GM06990 (cell line): ENCODE measurements at regions not wholly inside any gene's neighbourhood (a gene's known extent, or its start where the extent isn't known, plus 50 kb on each side); places are given as distances from the start of the nearest gene placed in this dataset.

Experiments used
- DNase-seq: peaks from one replicate; pipeline ENCODE4 v3.0.0-alpha.2; 2011; ENCODE audit not compliant: insufficient read length; ENCODE audit errors: extremely low read depth
- H3K27me3 ChIP-seq: replicated peaks from 2 replicates; pipeline ENCODE4 v1.6.0; 2011; ENCODE audit warnings: low read length; ENCODE audit not compliant: control insufficient read depth, insufficient read depth
- H3K36me3 ChIP-seq: 2 replicates; pipeline ENCODE4 v1.5.1; 2011; ENCODE audit warnings: low read length; ENCODE audit not compliant: control insufficient read depth, insufficient read depth
- H3K4me3 ChIP-seq: replicated peaks from 2 replicates; pipeline ENCODE4 v1.5.1; 2011; ENCODE audit warnings: low read depth, mild to moderate bottlenecking, control low read depth, low read length
- CTCF ChIP-seq: IDR thresholded peaks from 2 replicates; pipeline ENCODE4 v1.5.1; 2011; ENCODE audit warnings: low read length, control low read depth, mild to moderate bottlenecking, inconsistent platforms; ENCODE audit not compliant: insufficient read depth, poor library complexity, severe bottlenecking

GRCh38 chr6:14933183-14933544, 312.7 kb upstream of the JARID2 start:
- H3K4me3 ChIP-seq: no peak overlapping the region
- no peak for TF ChIP-seq CTCF
- H3K27me3 ChIP-seq: no peaks in the 10 kb centered on the region
- no peaks in the 10 kb centered on the region for H3K36me3 ChIP-seq
- no peak for DNase-seq

DNA sequence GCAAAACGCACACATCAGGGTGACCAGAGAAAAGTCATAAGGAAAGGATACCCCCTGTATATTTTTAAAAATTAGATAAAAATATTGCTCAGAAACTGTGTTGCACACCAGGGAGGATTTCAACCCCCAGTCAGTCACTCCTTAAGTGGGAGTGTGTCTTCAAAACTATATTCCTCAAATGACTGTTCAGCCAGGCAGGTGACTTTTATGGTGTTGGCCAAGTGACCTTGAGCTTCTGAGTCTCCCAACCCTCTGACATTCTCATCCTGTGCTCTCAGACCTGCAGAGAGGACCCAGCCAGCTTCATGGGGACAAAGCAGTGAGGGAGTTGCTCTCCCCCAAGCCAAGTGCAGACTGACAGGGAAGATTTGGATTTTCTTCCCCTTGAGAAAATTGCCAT, 311.9 kb upstream of the JARID2 start:
- TF ChIP-seq CTCF: no peak
- Histone ChIP-seq H3K4me3 (no peak overlapping the region), H3K36me3 (no peaks in the 10 kb centered on the region), H3K27me3 (no peaks in the 10 kb centered on the region)
- DNase-seq: no peak

DNA sequence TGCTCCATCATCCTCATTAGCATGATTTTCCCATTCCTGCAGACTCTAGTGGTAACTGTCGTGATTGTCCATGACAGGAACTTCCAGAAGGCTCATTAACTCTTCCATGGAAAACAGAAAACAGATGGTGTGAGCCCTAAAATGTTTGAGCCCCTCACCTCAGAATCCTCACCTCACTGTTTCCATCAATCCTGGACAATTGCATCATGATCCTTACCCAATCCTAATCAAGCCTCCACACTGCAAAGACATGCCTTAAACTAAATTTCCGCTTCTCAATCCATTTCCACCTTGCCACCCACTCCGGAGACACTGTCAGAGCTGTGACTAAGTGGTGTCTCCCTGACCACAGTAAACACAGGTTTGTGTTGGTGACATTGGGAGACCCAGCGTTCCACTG, 311.0 kb upstream of the JARID2 start:
- no peak for DNase-seq
- no peaks in the 10 kb centered on the region for H3K36me3 ChIP-seq
- no peak overlapping the region for H3K4me3 ChIP-seq
- no peak for TF ChIP-seq CTCF
- no peaks in the 10 kb centered on the region for H3K27me3 ChIP-seq

- no peak for TF ChIP-seq CTCF
- Histone ChIP-seq H3K36me3 (no peaks in the 10 kb centered on the region), H3K27me3 (no peaks in the 10 kb centered on the region), H3K4me3 (no peak overlapping the region)
- no peak for DNase-seq
These were observed 309.0 kb upstream of the JARID2 start for GRCh38 chr6:14936861-14937260.

- peak; percentile 41 for DNase-seq
- no peak overlapping the region for H3K4me3 ChIP-seq
- H3K36me3 ChIP-seq: no peaks in the 10 kb centered on the region
- no peaks in the 10 kb centered on the region for H3K27me3 ChIP-seq
- TF ChIP-seq CTCF: no peak
These were observed 302.8 kb upstream of the JARID2 start for GRCh38 chr6:14943116-14943515.

GRCh38 chr6:14944593-14944992, 301.3 kb upstream of the JARID2 start:
- Histone ChIP-seq H3K27me3 (no peaks in the 10 kb centered on the region), H3K36me3 (no peaks in the 10 kb centered on the region), H3K4me3 (no peak overlapping the region)
- TF ChIP-seq CTCF: no peak
- no peak for DNase-seq
